GM12878 (cell line): ENCODE measurements at regions not wholly inside any gene's neighbourhood (a gene's known extent, or its start where the extent isn't known, plus 50 kb on each side); places are given as distances from the start of the nearest gene placed in this dataset.

Experiments
- ATAC-seq: fragments of 200-7000 bp; cut with Tn5 transposase; 3 replicates; pipeline ENCODE4 v1.9.1; 2020; ENCODE audit warnings: mild to moderate bottlenecking, moderate library complexity
- BruUV-seq: library from RNA; stranded (reverse); fragments of 400-500 nt; replicated peaks from 2 replicates; lab custom pipeline; 2021; lab: Mats Ljungman, UMichigan
- CTCF ChIA-PET: fragments of 300-600 bp; sonication (Branson Sonifier 250); formaldehyde crosslinking; extraction: SDS; loops from one replicate; lab custom pipeline; 2021; ENCODE audit warnings: inconsistent platforms; lab: Yijun Ruan, JAX
- POLR2A ChIA-PET: fragments of 350-600 bp; formaldehyde crosslinking; extraction: SDS; loops from one replicate; lab custom pipeline; 2021; ENCODE audit warnings: inconsistent platforms; lab: Charles Lee
- RAD21 ChIA-PET: fragments of 300-600 bp; sonication (Branson Sonifier 250); formaldehyde crosslinking; loops from one replicate; lab custom pipeline; 2023; ENCODE audit warnings: antibody characterized with exemption; ENCODE audit not compliant: unreplicated experiment; lab: Charles Lee
- SMC1A ChIA-PET: fragments of 300-600 bp; sonication (Branson Sonifier 250); formaldehyde crosslinking; loops from one replicate; lab custom pipeline; 2023; ENCODE audit not compliant: unreplicated experiment, uncharacterized antibody; lab: Charles Lee
- DNase-seq: peaks from one replicate; pipeline ENCODE4 v3.0.0-alpha.2; 2011; ENCODE audit warnings: low read depth, low spot score
- FAIRE-seq: peaks from 3 replicates; lab custom pipeline; 2011; peaks lifted over from hg19 to GRCh38; lab: Jason Lieb, UNC
- H2AFZ ChIP-seq: 2 replicates; pipeline ENCODE4 v1.6.0; 2011; ENCODE audit warnings: low read depth, low read length, control low read depth; ENCODE audit not compliant: control insufficient read depth
- H3K27ac ChIP-seq: 2 replicates; pipeline ENCODE4 v1.5.1; 2011; ENCODE audit warnings: control low read depth; ENCODE audit not compliant: control insufficient read depth, insufficient read depth
- H3K27me3 ChIP-seq, 2 experiments: replicated peaks in 1 of 2; 2 replicates each; pipeline versions ENCODE4 v1.6.0 to v1.6.1; 2011; ENCODE audit warnings: low read length in 1 of 2; ENCODE audit not compliant: control insufficient read depth in 2 of 2, insufficient read depth in 2 of 2
- H3K36me3 ChIP-seq, 2 experiments: 2 replicates each; pipeline ENCODE4 v1.5.1; 2011; ENCODE audit warnings: low read length in 1 of 2; ENCODE audit not compliant: control insufficient read depth in 2 of 2, insufficient read depth in 2 of 2
- H3K4me1 ChIP-seq: 2 replicates; pipeline ENCODE4 v1.6.1; 2011; ENCODE audit warnings: mild to moderate bottlenecking, low read length, moderate library complexity, mixed read lengths; ENCODE audit not compliant: control insufficient read depth, insufficient read depth
- H3K4me2 ChIP-seq: 2 replicates; pipeline ENCODE4 v1.6.0; 2011; ENCODE audit warnings: control low read depth; ENCODE audit not compliant: control insufficient read depth, insufficient read depth
- H3K4me3 ChIP-seq: fragments of 200-600 bp; sonication (generic); 2 replicates; pipeline ENCODE4 v1.5.1; 2016
- H3K79me2 ChIP-seq: 2 replicates; pipeline ENCODE4 v1.6.0; 2011; ENCODE audit warnings: low read length; ENCODE audit not compliant: control insufficient read depth, insufficient read depth
- H3K9ac ChIP-seq: 2 replicates; pipeline ENCODE4 v1.8.0; 2011; ENCODE audit warnings: low read length, control low read depth, mixed read lengths; ENCODE audit not compliant: control insufficient read depth, insufficient read depth
- H3K9me3 ChIP-seq: replicated peaks from 3 replicates; pipeline ENCODE4 v1.5.1; 2011; ENCODE audit warnings: mild to moderate bottlenecking, low read length; ENCODE audit not compliant: control insufficient read depth, insufficient read depth
- H4K20me1 ChIP-seq: 2 replicates; pipeline ENCODE4 v1.6.0; 2011; ENCODE audit not compliant: control insufficient read depth, insufficient read depth
- FOXK2 ChIP-seq: fragments of 450-650 bp; IDR thresholded peaks from 2 replicates; pipeline ENCODE4 v1.6.1; 2017; ENCODE audit warnings: mild to moderate bottlenecking, moderate library complexity
- GABPA ChIP-seq: IDR thresholded peaks from 2 replicates; pipeline ENCODE4 v1.6.1; 2014; ENCODE audit warnings: antibody characterized with exemption, low read depth, mild to moderate bottlenecking, inconsistent platforms
- IKZF2 ChIP-seq, 2 experiments: fragments of 450-650 bp; IDR thresholded peaks; 2 replicates each; pipeline ENCODE4 v1.6.1; 2017; ENCODE audit warnings: mild to moderate bottlenecking in 2 of 2, moderate library complexity in 2 of 2
- JUNB ChIP-seq: IDR thresholded peaks from 2 replicates; pipeline ENCODE4 v1.6.1; 2016; ENCODE audit warnings: antibody characterized with exemption, mild to moderate bottlenecking
- KLF5 ChIP-seq: fragments of 450-650 bp; IDR thresholded peaks from 2 replicates; pipeline ENCODE4 v1.6.1; 2014; ENCODE audit warnings: mild to moderate bottlenecking; ENCODE audit not compliant: partially characterized antibody
- MEF2A ChIP-seq: IDR thresholded peaks from 2 replicates; pipeline ENCODE4 v1.6.1; 2011; ENCODE audit warnings: low read depth, mild to moderate bottlenecking, low read length, moderate library complexity; ENCODE audit not compliant: insufficient read depth
- NFYB ChIP-seq: IDR thresholded peaks from 2 replicates; pipeline ENCODE4 v1.6.1; 2011; ENCODE audit warnings: low read depth, mild to moderate bottlenecking, low read length, improper control_type of control experiment, moderate library complexity; ENCODE audit not compliant: insufficient read depth
- RUNX3 ChIP-seq: IDR thresholded peaks from 2 replicates; pipeline ENCODE4 v1.6.1; 2012; ENCODE audit warnings: low read length, inconsistent platforms
- TCF7 ChIP-seq: IDR thresholded peaks from 2 replicates; pipeline ENCODE4 v1.6.1; 2014; ENCODE audit warnings: antibody characterized with exemption, borderline replicate concordance
- YBX1 ChIP-seq: fragments of 450-650 bp; IDR thresholded peaks from 2 replicates; pipeline ENCODE4 v1.6.1; 2016; ENCODE audit warnings: antibody characterized with exemption
- WGBS: methylation state at CpG from one replicate; pipeline ENCODE4 v1.1.6; 2016; ENCODE audit warnings: low lambda C conversion rate; ENCODE audit not compliant: insufficient replicate concordance, insufficient coverage; ENCODE audit errors: missing lambda C conversion rate; 5-methylcytosine and 5-hydroxymethylcytosine counted together
- in situ Hi-C: fragments of 300-500 bp; cut with MboI; formaldehyde crosslinking; loops from 9 replicates; pipeline ENCODE4 v1.14.3; 2018; ENCODE audit warnings: mixed read lengths
- intact Hi-C: fragments of 100-400 bp; cut with micrococcal nuclease; formaldehyde crosslinking; loops from one replicate; pipeline ENCODE4 v1.14.2; 2022; ENCODE audit not compliant: unreplicated experiment
- TF ChIP-seq, protein P1 (sequence below): fragments of 450-650 bp; conservative IDR thresholded peaks from 2 replicates; pipeline ENCODE4 v1.6.1; 2017; ENCODE audit warnings: mild to moderate bottlenecking, moderate library complexity
- TF ChIP-seq, protein P2 (sequence below): fragments of 150-350 bp; IDR thresholded peaks from 2 replicates; pipeline ENCODE4 v1.6.1; 2014; ENCODE audit warnings: mild to moderate bottlenecking, low read depth, low read length
- TF ChIP-seq, protein P3 (sequence below): IDR thresholded peaks from 2 replicates; pipeline ENCODE4 v1.6.1; 2011; ENCODE audit warnings: low read depth, mild to moderate bottlenecking, low read length, moderate library complexity, borderline replicate concordance; ENCODE audit errors: extremely low read depth
- TF ChIP-seq, protein P4 (sequence below): fragments of 450-650 bp; formaldehyde crosslinking; IDR thresholded peaks from 2 replicates; pipeline ENCODE4 v1.4.0; 2020; ENCODE audit warnings: mild to moderate bottlenecking, moderate library complexity
- TF ChIP-seq, protein P5 (sequence below): IDR thresholded peaks from 2 replicates; pipeline ENCODE4 v1.6.1; 2012; ENCODE audit warnings: low read depth, low read length, improper control_type of control experiment

DNA sequence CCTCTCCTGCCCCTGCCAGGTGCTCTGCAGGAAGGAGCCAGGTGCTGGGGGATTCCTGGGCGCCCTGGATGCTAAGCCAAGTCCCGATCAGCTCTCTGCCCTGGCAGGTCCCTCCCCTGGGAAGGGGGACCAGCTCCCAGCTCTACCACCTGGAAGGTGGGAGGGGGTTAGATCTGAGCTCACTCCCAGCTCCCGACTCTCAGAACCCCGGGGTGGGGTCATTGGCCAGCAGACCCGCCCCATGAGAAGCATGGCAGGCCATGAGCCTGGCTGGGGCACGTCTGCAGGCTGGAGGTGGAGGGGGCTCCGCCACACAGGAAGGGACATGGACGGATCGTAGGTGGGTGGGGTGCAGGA lies 83.4 kb upstream of the NKX1-1 start (continued):
- TF ChIP-seq, protein P1, sequence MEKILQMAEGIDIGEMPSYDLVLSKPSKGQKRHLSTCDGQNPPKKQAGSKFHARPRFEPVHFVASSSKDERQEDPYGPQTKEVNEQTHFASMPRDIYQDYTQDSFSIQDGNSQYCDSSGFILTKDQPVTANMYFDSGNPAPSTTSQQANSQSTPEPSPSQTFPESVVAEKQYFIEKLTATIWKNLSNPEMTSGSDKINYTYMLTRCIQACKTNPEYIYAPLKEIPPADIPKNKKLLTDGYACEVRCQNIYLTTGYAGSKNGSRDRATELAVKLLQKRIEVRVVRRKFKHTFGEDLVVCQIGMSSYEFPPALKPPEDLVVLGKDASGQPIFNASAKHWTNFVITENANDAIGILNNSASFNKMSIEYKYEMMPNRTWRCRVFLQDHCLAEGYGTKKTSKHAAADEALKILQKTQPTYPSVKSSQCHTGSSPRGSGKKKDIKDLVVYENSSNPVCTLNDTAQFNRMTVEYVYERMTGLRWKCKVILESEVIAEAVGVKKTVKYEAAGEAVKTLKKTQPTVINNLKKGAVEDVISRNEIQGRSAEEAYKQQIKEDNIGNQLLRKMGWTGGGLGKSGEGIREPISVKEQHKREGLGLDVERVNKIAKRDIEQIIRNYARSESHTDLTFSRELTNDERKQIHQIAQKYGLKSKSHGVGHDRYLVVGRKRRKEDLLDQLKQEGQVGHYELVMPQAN: no peak
- TF ChIP-seq RUNX3 (no peak), NFYB (no peak), YBX1 (no peak)
- TF ChIP-seq, protein P2, sequence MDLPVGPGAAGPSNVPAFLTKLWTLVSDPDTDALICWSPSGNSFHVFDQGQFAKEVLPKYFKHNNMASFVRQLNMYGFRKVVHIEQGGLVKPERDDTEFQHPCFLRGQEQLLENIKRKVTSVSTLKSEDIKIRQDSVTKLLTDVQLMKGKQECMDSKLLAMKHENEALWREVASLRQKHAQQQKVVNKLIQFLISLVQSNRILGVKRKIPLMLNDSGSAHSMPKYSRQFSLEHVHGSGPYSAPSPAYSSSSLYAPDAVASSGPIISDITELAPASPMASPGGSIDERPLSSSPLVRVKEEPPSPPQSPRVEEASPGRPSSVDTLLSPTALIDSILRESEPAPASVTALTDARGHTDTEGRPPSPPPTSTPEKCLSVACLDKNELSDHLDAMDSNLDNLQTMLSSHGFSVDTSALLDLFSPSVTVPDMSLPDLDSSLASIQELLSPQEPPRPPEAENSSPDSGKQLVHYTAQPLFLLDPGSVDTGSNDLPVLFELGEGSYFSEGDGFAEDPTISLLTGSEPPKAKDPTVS: no peak

DNA sequence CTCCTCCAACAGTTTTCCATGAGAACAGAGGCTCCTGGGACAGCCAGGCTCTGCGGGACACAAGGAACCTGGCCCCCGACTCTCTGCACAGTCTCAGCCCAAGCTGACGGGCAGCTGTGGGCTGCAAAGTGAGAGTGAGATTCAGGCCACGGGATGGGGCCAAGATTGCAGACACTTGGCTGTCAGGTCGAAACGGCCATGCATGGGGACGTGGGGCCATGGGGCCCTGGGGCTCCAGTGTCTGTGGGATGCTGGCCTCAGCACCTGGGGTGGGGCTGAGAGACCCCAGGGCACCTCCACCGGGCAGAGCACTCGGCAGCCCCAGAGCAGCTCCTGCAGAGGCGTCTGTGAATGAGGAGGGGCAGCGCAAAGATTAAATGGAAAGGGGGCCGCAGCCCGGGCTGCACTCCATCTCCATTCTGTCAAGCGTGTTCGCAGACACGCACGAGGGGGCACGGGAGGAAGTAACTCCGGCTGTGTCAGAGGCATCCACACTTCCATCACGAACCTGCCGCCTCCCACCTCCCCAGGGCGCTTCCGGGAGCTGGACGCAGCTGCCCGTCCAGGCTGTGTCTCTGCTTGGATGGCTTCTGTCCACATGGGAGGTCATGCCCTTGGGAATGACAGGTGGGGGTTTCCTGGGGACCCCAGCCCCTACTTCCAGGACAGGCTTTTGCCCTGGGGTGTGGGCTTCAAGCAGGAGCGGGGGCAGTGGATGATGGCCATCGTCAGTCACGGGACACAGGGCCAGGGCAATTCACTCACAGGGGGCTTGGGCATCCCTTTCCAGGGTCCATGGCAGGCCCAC lies 82.8 kb upstream of the NKX1-1 start:
- ATAC-seq (no peak), DNase-seq (no peak), FAIRE-seq (no peak)
- H3K4me2 ChIP-seq: no peak overlapping the region
- peaks cover 2% of the 10 kb centered on the region; the same call in 1 of the 3 replicates for H3K9me3 ChIP-seq
- H4K20me1 ChIP-seq: no peaks in the 10 kb centered on the region
- ChIA-PET RAD21 (no interaction called here), SMC1A (no interaction called here), POLR2A (no interaction called here), CTCF (no interaction called here)
- no peaks in the 10 kb centered on the region for H3K79me2 ChIP-seq
- intact Hi-C loops (no loop called here), in situ Hi-C loops (no loop called here)
- H2AFZ ChIP-seq: no peak overlapping the region
- no peak overlapping the region for H3K27ac ChIP-seq
- 40% methylated on average over 28 of the region's 28 CpGs for WGBS
- no peak overlapping the region for H3K9ac ChIP-seq
- no peaks in the 10 kb centered on the region for H3K27me3 ChIP-seq
- H3K4me3 ChIP-seq: no peak overlapping the region
- no TSS peak for BruUV-seq
- H3K36me3 ChIP-seq: no peaks in the 10 kb centered on the region
- no peaks in the 10 kb centered on the region for H3K4me1 ChIP-seq
- TF ChIP-seq MEF2A: no peak
- no peak for TF ChIP-seq GABPA
- TF ChIP-seq, protein P3, sequence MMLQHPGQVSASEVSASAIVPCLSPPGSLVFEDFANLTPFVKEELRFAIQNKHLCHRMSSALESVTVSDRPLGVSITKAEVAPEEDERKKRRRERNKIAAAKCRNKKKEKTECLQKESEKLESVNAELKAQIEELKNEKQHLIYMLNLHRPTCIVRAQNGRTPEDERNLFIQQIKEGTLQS: no peak
- no peak for TF ChIP-seq JUNB
- TF ChIP-seq KLF5: no peak
- no peak for TF ChIP-seq FOXK2
- TF ChIP-seq, protein P4, sequence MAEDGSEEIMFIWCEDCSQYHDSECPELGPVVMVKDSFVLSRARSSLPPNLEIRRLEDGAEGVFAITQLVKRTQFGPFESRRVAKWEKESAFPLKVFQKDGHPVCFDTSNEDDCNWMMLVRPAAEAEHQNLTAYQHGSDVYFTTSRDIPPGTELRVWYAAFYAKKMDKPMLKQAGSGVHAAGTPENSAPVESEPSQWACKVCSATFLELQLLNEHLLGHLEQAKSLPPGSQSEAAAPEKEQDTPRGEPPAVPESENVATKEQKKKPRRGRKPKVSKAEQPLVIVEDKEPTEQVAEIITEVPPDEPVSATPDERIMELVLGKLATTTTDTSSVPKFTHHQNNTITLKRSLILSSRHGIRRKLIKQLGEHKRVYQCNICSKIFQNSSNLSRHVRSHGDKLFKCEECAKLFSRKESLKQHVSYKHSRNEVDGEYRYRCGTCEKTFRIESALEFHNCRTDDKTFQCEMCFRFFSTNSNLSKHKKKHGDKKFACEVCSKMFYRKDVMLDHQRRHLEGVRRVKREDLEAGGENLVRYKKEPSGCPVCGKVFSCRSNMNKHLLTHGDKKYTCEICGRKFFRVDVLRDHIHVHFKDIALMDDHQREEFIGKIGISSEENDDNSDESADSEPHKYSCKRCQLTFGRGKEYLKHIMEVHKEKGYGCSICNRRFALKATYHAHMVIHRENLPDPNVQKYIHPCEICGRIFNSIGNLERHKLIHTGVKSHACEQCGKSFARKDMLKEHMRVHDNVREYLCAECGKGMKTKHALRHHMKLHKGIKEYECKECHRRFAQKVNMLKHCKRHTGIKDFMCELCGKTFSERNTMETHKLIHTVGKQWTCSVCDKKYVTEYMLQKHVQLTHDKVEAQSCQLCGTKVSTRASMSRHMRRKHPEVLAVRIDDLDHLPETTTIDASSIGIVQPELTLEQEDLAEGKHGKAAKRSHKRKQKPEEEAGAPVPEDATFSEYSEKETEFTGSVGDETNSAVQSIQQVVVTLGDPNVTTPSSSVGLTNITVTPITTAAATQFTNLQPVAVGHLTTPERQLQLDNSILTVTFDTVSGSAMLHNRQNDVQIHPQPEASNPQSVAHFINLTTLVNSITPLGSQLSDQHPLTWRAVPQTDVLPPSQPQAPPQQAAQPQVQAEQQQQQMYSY (CRISPR knock-in tag): no peak
- TF ChIP-seq, protein P5, sequence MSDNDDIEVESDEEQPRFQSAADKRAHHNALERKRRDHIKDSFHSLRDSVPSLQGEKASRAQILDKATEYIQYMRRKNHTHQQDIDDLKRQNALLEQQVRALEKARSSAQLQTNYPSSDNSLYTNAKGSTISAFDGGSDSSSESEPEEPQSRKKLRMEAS: no peak
- TF ChIP-seq IKZF2 (IDR thresholded peaks at IDR 0.05): no peak
- TF ChIP-seq TCF7: no peak
